HPDE6-E6E7 (cell line): ENCODE measurements at regions not wholly inside any gene's neighbourhood (a gene's known extent, or its start where the extent isn't known, plus 50 kb on each side); places are given as distances from the start of the nearest gene placed in this dataset.
A peak's percentile ranks its signal among the peaks of the same experiment; 100 is the strongest.

Experiments
- DNase-seq: peaks from one replicate; pipeline ENCODE4 v3.0.0; 2011; ENCODE audit warnings: missing footprints; ENCODE audit errors: extremely low spot score

- DNase-seq = no peak
These were observed 50.3 kb upstream of the DPH6 start for GRCh38 chr15:35596285-35596684.

DNA sequence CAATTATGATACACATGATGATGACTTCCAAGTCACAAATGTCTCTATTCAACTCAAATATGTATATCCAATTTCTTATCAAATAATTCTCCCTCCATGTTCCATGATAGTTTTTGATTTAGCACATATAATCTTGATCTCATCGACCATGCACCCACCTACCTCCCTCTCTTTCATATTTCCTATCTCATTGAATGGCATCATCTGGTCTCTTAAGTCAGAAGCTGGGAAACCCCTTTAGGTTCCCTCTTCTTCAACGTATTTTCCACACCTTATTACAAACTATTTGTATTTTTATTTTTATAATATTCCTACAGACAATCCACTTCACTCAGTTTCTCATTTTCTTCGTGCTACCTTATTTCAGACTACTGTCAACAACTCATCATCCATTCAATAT, 56.9 kb upstream of the DPH6 start:
- DNase-seq = no peak

DNA sequence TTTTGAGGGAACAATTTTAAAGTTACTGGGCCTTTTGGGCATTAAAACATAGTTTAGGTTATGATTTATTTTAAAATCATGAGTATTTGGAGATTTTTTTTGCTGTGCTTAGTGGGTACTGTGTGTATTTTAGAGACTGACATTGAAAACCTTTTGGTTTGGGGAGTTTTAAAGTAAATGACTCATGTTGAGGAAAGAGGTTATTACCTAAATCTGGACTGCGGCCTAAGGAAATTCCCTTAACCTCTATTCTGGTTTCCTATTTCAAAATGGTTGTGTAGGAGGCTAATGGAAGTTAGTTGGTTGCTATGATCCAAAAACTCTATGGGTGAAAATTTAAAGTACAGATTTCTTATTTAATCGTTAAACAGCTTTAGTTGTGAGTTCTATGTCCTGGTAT, 57.3 kb upstream of the DPH6 start:
- no peak for DNase-seq

DNA sequence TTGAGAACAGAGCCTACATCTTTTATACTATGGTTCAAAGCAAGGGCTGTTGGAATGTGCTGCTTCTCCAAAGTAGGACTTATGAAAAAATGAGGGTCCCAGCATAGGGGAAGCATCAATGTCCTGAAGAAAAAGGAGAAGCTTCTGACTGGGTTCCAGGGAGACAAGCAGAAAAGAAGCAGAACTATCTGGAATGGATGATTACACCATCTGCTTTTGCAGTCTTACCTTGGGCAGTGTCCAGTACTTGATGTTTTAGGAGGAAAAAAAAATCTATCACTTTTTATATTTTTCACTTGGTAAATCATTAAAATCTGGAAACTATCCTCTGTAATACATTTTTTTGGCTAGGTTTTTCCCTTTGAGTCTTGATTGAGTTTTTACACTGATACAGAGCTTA, 57.9 kb upstream of the DPH6 start:
- DNase-seq = no peak

GRCh38 chr15:35605764-35606449, 59.9 kb upstream of the DPH6 start:
- DNase-seq = no peak

- no peak for DNase-seq
These were observed 60.5 kb upstream of the DPH6 start for GRCh38 chr15:35606450-35606779.

- DNase-seq = no peak
These were observed 70.7 kb upstream of the DPH6 start for GRCh38 chr15:35616498-35617271.

DNA sequence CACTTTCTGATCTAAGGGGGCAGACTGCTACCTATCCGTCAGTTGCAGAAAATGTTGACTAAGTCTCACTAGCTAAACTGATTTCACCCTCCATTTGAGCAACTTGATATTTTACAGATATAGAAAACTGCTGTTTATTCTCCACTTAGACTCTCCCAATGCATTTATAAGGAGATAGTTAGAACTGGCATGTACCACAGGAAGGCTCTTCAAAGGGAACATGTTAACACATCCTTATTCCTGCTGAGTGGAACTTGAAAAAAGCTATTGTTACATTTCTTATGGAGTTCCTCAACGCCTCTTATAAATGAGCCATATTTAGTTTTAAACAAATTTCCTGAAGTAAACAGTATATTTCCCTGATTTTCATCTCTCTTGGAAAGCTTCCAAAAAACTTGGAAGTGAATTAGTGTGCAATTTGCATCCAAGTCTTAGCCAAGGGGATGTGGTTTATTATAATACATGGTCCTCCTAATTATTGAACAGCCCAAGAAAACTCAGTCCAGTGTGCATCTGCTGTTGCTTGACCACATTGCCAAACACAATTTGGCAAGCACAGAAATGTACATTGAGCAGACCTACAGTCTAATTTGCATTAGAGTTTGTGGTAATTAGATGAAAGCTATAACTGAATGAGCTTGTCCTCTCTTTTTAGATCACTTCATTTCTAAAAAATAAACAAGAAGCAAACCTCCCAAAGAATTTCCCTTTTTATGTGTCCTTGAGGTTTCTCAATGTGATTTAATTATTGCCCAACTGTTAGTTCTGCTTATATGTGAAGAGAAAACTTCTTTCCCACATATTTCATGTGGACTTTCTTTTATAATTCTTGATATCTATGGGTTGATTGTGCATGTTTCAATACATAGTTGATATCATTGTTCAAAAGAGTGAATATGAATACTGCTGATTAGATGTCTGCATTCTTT, 72.6 kb upstream of the DPH6 start:
- DNase-seq = no peak

GRCh38 chr15:35622641-35623340, 76.8 kb upstream of the DPH6 start:
- DNase-seq = no peak

DNA sequence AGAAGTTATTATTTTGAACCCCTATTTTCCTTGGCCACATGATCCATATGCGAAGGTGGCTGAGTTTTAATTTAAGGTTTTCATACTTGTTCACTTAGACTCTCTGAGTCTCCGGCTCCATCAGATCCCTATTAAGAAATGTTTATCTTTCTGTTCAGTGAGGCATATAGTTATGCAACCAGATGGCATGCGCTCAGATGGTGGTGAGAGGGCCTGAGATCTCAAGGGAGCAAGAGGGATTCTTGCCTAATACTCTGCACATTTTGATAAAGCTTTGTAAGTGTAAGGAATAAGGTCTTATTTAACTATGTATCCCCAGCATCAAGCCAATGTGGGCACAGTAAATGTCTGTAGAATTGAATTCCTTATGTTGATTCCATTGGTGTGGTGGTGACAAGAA, 78.9 kb upstream of the DPH6 start:
- no peak for DNase-seq

DNA sequence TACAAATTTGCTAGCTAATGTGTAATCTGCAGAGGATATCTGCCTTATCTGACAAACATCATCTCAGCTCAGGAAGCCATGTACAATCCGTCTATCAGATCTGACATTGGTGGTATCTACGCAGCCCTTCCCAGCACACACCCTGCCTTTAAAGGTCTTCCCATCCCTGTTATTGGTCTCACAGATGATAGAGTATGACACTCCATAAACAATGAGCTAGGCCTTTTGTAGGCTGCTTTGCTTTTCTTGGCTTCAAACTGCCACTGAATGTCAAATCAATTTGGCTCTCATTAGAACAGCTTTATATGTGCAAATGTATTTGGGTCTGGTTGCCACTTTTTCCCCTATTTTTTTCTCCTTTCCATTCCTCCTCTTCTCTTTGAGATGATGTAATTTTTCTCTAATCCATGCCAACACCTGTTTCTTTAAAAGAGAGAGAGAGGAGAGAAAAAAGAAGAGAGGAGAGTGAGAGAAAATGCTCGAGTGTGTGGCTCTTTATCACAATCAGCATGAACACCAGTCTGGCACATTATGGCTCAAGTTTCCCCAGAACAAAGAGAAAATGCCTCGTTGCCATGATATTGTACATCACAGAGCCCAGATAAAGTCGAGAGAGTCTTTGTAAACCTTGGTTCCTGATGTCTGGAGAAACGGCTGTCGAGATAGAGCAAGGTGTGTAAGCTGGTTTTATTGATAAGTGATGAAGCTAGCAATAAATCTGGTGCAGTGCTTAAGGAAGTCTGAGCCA, 80.8 kb upstream of the DPH6 start:
- no peak for DNase-seq

- DNase-seq = no peak
These were observed 81.7 kb upstream of the DPH6 start for GRCh38 chr15:35627696-35628095.

DNA sequence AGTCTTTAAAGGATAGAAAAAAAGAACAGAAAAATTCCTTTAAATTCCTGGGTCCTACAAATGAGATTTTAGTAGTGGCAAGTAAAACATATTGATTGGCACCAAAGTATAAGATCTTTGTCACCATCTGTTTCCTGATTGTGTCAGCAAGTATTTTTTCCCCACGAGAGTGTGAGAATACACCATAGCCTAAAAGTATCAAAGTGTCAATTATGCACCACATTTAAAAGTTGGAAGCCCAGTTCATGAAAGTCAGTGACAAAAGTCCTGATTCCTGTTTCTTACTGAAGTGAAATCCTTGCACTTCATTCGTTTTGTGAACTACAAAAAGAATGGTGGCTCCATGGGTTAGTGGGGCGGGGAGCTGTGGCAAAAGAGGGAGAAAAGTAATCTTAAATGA, 83.8 kb upstream of the DPH6 start:
- DNase-seq = no peak

DNA sequence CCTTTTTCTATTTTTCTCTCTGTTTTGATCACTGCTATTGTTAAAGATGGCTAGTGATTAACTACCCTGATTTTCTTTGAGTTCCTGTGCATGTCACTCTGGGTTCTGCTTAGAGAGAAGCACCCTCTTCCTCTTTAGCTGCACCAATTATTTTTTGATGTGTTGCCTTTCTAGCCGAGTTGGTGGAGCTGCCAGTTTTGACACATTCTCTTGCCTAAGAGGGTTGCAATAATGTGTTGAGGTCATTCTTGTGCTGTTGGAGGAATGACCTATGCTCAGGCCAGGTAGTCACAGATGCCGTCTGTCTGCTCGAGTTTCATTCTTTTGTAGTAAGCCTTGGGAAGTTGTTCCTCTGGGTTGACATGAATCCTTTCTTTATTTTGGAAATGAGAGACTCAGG, 84.6 kb upstream of the DPH6 start:
- DNase-seq = peak; percentile 39

DNA sequence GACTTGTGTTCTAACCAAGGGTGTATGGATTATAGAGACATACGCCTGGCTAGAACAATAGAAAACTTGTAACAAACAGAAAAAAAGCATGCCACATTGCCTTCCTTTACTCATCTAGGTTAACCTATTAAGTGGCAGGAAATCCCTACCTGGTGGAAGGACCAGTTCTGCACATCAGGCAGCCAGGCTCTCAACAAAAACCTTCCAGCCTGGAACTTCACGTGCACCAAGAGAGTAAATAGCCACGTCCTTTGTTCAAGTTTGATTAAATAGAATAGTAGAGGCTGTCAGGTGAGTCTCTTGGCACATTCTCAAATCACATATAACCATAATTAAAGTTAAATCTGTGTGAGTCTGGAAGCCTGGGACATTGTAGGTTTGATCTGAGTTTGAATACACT, 85.0 kb upstream of the DPH6 start:
- no peak for DNase-seq

- DNase-seq = no peak
These were observed 87.7 kb upstream of the DPH6 start for GRCh38 chr15:35633677-35634076.

DNA sequence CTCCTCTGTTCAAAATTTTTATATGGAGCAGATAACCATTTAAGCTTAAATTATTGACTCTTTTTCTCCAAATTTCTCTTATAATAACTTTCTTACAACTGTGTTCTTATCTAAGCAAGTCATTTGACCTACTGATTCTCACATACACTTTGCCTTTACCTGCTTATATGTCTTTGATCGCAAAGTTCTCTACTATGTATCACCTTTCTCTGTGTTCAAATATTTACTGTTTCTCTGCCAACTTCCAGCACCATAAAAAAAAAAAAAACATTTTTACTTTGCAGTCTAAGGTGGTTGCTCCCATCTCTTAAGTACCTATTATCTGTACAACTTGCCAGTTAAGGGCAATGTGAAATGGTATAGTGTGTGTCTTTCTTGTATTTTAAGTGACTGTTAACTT, 100.8 kb upstream of the DPH6 start:
- no peak for DNase-seq

- DNase-seq = no peak
These were observed 101.3 kb upstream of the DPH6 start for GRCh38 chr15:35647303-35647702.

DNA sequence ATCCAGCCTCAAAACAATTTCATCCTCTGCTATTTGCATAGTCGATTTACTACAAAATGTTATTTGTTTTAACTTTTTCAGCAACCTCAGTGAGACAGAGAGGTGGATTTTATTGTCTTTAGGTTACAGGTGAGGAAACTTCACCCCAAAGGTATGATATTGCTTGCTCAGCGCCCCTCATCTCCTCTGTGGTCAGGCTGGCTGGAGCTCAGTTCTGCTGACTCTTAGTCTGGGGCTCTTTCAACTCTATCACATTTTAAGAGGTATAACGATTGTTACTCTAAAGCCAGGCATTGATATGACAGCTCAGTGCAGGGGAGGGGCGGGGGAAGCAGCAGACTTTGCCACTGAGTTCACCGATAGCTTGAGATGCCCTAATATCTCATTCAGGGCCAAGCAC, 103.0 kb upstream of the DPH6 start:
- no peak for DNase-seq

DNA sequence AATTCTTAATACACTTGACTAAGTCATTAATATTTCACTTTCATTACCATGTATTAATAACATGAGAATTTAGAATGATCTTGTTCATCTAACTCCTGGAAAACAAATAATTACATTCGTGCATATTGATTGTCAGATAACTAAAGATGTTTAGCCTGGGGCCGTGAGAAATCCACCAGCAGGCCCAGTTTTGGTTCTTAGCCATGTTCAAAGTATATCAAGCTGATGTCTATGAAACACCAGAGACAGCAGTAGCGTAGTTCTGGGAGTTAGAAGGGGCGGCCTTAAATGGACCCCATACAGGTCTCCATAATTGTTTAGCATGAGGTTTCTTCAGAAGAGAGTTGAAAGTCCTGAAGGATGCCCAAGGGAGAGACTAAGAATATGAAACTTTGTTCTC, 103.6 kb upstream of the DPH6 start:
- no peak for DNase-seq

GRCh38 chr15:35654332-35654731, 108.4 kb upstream of the DPH6 start:
- no peak for DNase-seq
